ENCODE measurements at regions not wholly inside any gene's neighbourhood (a gene's known extent, or its start where the extent isn't known, plus 50 kb on each side); places are given as distances from the start of the nearest gene placed in this dataset.

GRCh38 chr12:114838480-114838879 is 154.5 kb upstream of the TBX3 start:
- DNase-seq (ENCODE audit: low read depth, low spot score) = no peak
- Histone ChIP-seq H3K4me2 (ENCODE audit: insufficient read depth, low read length) (no peak overlapping the region), H3K4me1 (ENCODE audit: control insufficient read depth, extremely low read depth, insufficient read depth, low read length) (no peaks in the 10 kb centered on the region), H3K79me2 (ENCODE audit: control insufficient read depth, insufficient read depth, low read length) (no peaks in the 10 kb centered on the region), H3K36me3 (ENCODE audit: control insufficient read depth in 2 of 2, extremely low read depth in 1 of 2, insufficient read depth in 2 of 2, low read length in 2 of 2) (no peaks in the 10 kb centered on the region), H3K9me3 (replicated peaks; ENCODE audit: control insufficient read depth, insufficient read depth, low read length) (no peaks in the 10 kb centered on the region), H4K20me1 (replicated peaks; ENCODE audit: control insufficient read depth, extremely low read depth, insufficient read depth, low read length) (no peaks in the 10 kb centered on the region), H3K4me3 (replicated peaks in 1 of 3; ENCODE audit: insufficient read depth in 1 of 3, low read depth in 1 of 3, low read length in 3 of 3) (no peak overlapping the region), H3K9me1 (replicated peaks; ENCODE audit: control insufficient read depth, extremely low read depth, insufficient read depth, low read length) (no peaks in the 10 kb centered on the region), H3K9ac (replicated peaks; ENCODE audit: extremely low read depth, insufficient read depth, low read length) (no peak overlapping the region), H3K27me3 (ENCODE audit: control insufficient read depth in 2 of 2, insufficient read depth in 2 of 2, low read length in 2 of 2) (no peaks in the 10 kb centered on the region), H2AFZ (ENCODE audit: low read depth, low read length) (no peak overlapping the region), H3K27ac (ENCODE audit: insufficient read depth, low read depth, low read length) (no peak overlapping the region)
- no TSS peak for BruUV-seq (replicated peaks)
- no peak for FAIRE-seq
- ChIA-PET POLR2A (no interaction called here), CTCF (no interaction called here)
- intact Hi-C loops (cut with micrococcal nuclease) (no loop called here), dilution Hi-C loops (cut with MboI; ENCODE audit: extremely low pct_ligation_motif_present, low sequenced_read_pairs) (no loop called here)
- TF ChIP-seq POLR2A (IDR thresholded peaks at IDR 0.05; ENCODE audit: low read depth, low read length) (no peak), JUN (IDR thresholded peaks at IDR 0.05; ENCODE audit: borderline replicate concordance, insufficient read depth, insufficient read length, low read depth) (no peak), MAX (IDR thresholded peaks at IDR 0.05; ENCODE audit: insufficient read depth, insufficient read length) (no peak), MYC (IDR thresholded peaks at IDR 0.05; ENCODE audit: low read depth, low read length) (no peak)

GRCh38 chr12:114836609-114837008 is 152.6 kb upstream of the TBX3 start:
- TF ChIP-seq GATA2 (IDR thresholded peaks at IDR 0.05; ENCODE audit: insufficient read depth, insufficient read length, low read depth, low read length) (no peak), EZH2 (IDR thresholded peaks at IDR 0.05; ENCODE audit: borderline replicate concordance, low read depth, low read length, severe bottlenecking) (no peak), MAX (IDR thresholded peaks at IDR 0.05; ENCODE audit: insufficient read depth, insufficient read length) (no peak), MYC (IDR thresholded peaks at IDR 0.05; ENCODE audit: low read depth, low read length) (no peak), CTCF (IDR thresholded peaks at IDR 0.05; ENCODE audit: extremely low read depth in 1 of 2, insufficient read depth in 1 of 2, low read depth in 1 of 2, low read length in 2 of 2) (no peak), POLR2AphosphoS5 (IDR thresholded peaks at IDR 0.05; ENCODE audit: insufficient read depth, low read depth, low read length) (no peak), FOS (IDR thresholded peaks at IDR 0.05; ENCODE audit: borderline replicate concordance, insufficient read depth, low read length) (no peak), POLR2A (IDR thresholded peaks at IDR 0.05; ENCODE audit: low read depth, low read length) (no peak), JUN (IDR thresholded peaks at IDR 0.05; ENCODE audit: borderline replicate concordance, insufficient read depth, insufficient read length, low read depth) (no peak)
- H2AFZ ChIP-seq (ENCODE audit: low read depth, low read length) = no peak overlapping the region
- H3K79me2 ChIP-seq (ENCODE audit: control insufficient read depth, insufficient read depth, low read length) = no peaks in the 10 kb centered on the region
- H3K9me1 ChIP-seq (replicated peaks; ENCODE audit: control insufficient read depth, extremely low read depth, insufficient read depth, low read length) = no peaks in the 10 kb centered on the region
- intact Hi-C loops (cut with micrococcal nuclease) (no loop called here), dilution Hi-C loops (cut with MboI; ENCODE audit: extremely low pct_ligation_motif_present, low sequenced_read_pairs) (no loop called here)
- H3K27me3 ChIP-seq (ENCODE audit: control insufficient read depth in 2 of 2, insufficient read depth in 2 of 2, low read length in 2 of 2) = no peaks in the 10 kb centered on the region
- H3K4me1 ChIP-seq (ENCODE audit: control insufficient read depth, extremely low read depth, insufficient read depth, low read length) = no peaks in the 10 kb centered on the region
- ChIA-PET CTCF (interaction anchor here (0.6 kb wide), 1 partner anchor 488 kb away, joined by 5 read pairs; no protein-coding TSS in a partner anchor), POLR2A (no interaction called here)
- no peak overlapping the region for H3K4me2 ChIP-seq (ENCODE audit: insufficient read depth, low read length)
- H3K27ac ChIP-seq (ENCODE audit: insufficient read depth, low read depth, low read length) = no peak overlapping the region
- DNase-seq (ENCODE audit: low read depth, low spot score) = no peak
- H3K36me3 ChIP-seq (ENCODE audit: control insufficient read depth in 2 of 2, extremely low read depth in 1 of 2, insufficient read depth in 2 of 2, low read length in 2 of 2) = no peaks in the 10 kb centered on the region
- H3K9ac ChIP-seq (replicated peaks; ENCODE audit: extremely low read depth, insufficient read depth, low read length) = no peak overlapping the region
- H3K9me3 ChIP-seq (replicated peaks; ENCODE audit: control insufficient read depth, insufficient read depth, low read length) = no peaks in the 10 kb centered on the region
- no peak overlapping the region for H3K4me3 ChIP-seq (replicated peaks in 1 of 3; ENCODE audit: insufficient read depth in 1 of 3, low read depth in 1 of 3, low read length in 3 of 3)
- no peak for FAIRE-seq
- no peaks in the 10 kb centered on the region for H4K20me1 ChIP-seq (replicated peaks; ENCODE audit: control insufficient read depth, extremely low read depth, insufficient read depth, low read length)
- no TSS peak for BruUV-seq (replicated peaks)

Data from endothelial cell of umbilical vein (primary cell).